ENCODE measurements at regions not wholly inside any gene's neighbourhood (a gene's known extent, or its start where the extent isn't known, plus 50 kb on each side); places are given as distances from the start of the nearest gene placed in this dataset.
"Not testable (repeated sequence)": the region's sequence is repeated elsewhere in the genome, so short reads cannot be mapped to it uniquely, and the experiment has no call there.

GRCh38 chr13:100790405-100790804, 115.8 kb upstream of the TMTC4 start:
- no peak for DNase-seq (ENCODE audit: low spot score)
- in situ Hi-C loops (cut with HindIII; ENCODE audit: low sequenced_read_pairs), result no loop called here

GRCh38 chr13:100789968-100790367, 115.4 kb upstream of the TMTC4 start:
- no peak for DNase-seq (ENCODE audit: low spot score)
- in situ Hi-C loops (cut with HindIII; ENCODE audit: low sequenced_read_pairs), result no loop called here

- in situ Hi-C loops (cut with HindIII; ENCODE audit: low sequenced_read_pairs), result no loop called here
- DNase-seq (ENCODE audit: low spot score), result peak; percentile 25
Observed at GRCh38 chr13:100789481-100789880, 114.9 kb upstream of the TMTC4 start.

GRCh38 chr13:100789025-100789424, 114.4 kb upstream of the TMTC4 start:
- DNase-seq (ENCODE audit: low spot score), result no peak
- in situ Hi-C loops (cut with HindIII; ENCODE audit: low sequenced_read_pairs), result no loop called here

- in situ Hi-C loops (cut with HindIII; ENCODE audit: low sequenced_read_pairs), result no loop called here
- DNase-seq (ENCODE audit: low spot score), result no peak
Observed at GRCh38 chr13:100788540-100788939, 113.9 kb upstream of the TMTC4 start.

- DNase-seq (ENCODE audit: low spot score), result no peak
- in situ Hi-C loops (cut with HindIII; ENCODE audit: low sequenced_read_pairs), result no loop called here
Observed at GRCh38 chr13:100787899-100788298, 113.3 kb upstream of the TMTC4 start.

- in situ Hi-C loops (cut with HindIII; ENCODE audit: low sequenced_read_pairs); DNase-seq (ENCODE audit: low spot score): not testable (repeated sequence)
Observed at GRCh38 chr13:100776686-100777085, 102.1 kb upstream of the TMTC4 start.

GRCh38 chr13:100773923-100774663, 99.5 kb upstream of the TMTC4 start:
- DNase-seq (ENCODE audit: low spot score), result no peak

GRCh38 chr13:100773429-100773828, 98.8 kb upstream of the TMTC4 start:
- in situ Hi-C loops (cut with HindIII; ENCODE audit: low sequenced_read_pairs), result no loop called here
- DNase-seq (ENCODE audit: low spot score), result no peak

More at GRCh38 chr13:100773923-100774663, 99.5 kb upstream of the TMTC4 start:
- in situ Hi-C loops (cut with HindIII; ENCODE audit: low sequenced_read_pairs), result no loop called here

- no peak for DNase-seq (ENCODE audit: low spot score)
- in situ Hi-C loops (cut with HindIII; ENCODE audit: low sequenced_read_pairs), result no loop called here
Observed at GRCh38 chr13:100767192-100767591, 92.6 kb upstream of the TMTC4 start.

- DNase-seq (ENCODE audit: low spot score); in situ Hi-C loops (cut with HindIII; ENCODE audit: low sequenced_read_pairs): not testable (repeated sequence)
Observed at GRCh38 chr13:100766570-100766969, 92.0 kb upstream of the TMTC4 start.

GRCh38 chr13:100764937-100765336, 90.3 kb upstream of the TMTC4 start:
- DNase-seq (ENCODE audit: low spot score), result no peak
- in situ Hi-C loops (cut with HindIII; ENCODE audit: low sequenced_read_pairs), result no loop called here

GRCh38 chr13:100762126-100762525, 87.5 kb upstream of the TMTC4 start:
- in situ Hi-C loops (cut with HindIII; ENCODE audit: low sequenced_read_pairs); DNase-seq (ENCODE audit: low spot score): not testable (repeated sequence)

- in situ Hi-C loops (cut with HindIII; ENCODE audit: low sequenced_read_pairs), result no loop called here
- DNase-seq (ENCODE audit: low spot score), result no peak
Observed at GRCh38 chr13:100755891-100756290, 81.3 kb upstream of the TMTC4 start.

- in situ Hi-C loops (cut with HindIII; ENCODE audit: low sequenced_read_pairs), result no loop called here
- no peak for DNase-seq (ENCODE audit: low spot score)
Observed at GRCh38 chr13:100754459-100754858, 79.9 kb upstream of the TMTC4 start.

- in situ Hi-C loops (cut with HindIII; ENCODE audit: low sequenced_read_pairs), result no loop called here
- no peak for DNase-seq (ENCODE audit: low spot score)
Observed at GRCh38 chr13:100753376-100753775, 78.8 kb upstream of the TMTC4 start.

GRCh38 chr13:100751826-100752225, 77.2 kb upstream of the TMTC4 start:
- in situ Hi-C loops (cut with HindIII; ENCODE audit: low sequenced_read_pairs), result no loop called here
- peak; percentile 41 for DNase-seq (ENCODE audit: low spot score)

GRCh38 chr13:100746953-100747683, 72.5 kb upstream of the TMTC4 start:
- no peak for DNase-seq (ENCODE audit: low spot score)
- in situ Hi-C loops (cut with HindIII; ENCODE audit: low sequenced_read_pairs), result no loop called here

- in situ Hi-C loops (cut with HindIII; ENCODE audit: low sequenced_read_pairs), result no loop called here
- DNase-seq (ENCODE audit: low spot score), result no peak
Observed at GRCh38 chr13:100738176-100738855, 63.7 kb upstream of the TMTC4 start.

GRCh38 chr13:100735494-100735893, 60.9 kb upstream of the TMTC4 start:
- no peak for DNase-seq (ENCODE audit: low spot score)
- in situ Hi-C loops (cut with HindIII; ENCODE audit: low sequenced_read_pairs), result no loop called here

All from G401 (cell line).